NCI-H128 (cell line): ENCODE measurements at regions not wholly inside any gene's neighbourhood (a gene's known extent, or its start where the extent isn't known, plus 50 kb on each side); places are given as distances from the start of the nearest gene placed in this dataset.
A peak's percentile ranks its signal among the peaks of the same experiment; 100 is the strongest.
"Not testable (repeated sequence)": the region's sequence is repeated elsewhere in the genome, so short reads cannot be mapped to it uniquely, and the experiment has no call there.

Experiments used
- DNase-seq: peaks from one replicate; lab custom pipeline; 2025; ENCODE audit not compliant: unreplicated experiment; lab: John Stamatoyannopoulos, UW

DNA sequence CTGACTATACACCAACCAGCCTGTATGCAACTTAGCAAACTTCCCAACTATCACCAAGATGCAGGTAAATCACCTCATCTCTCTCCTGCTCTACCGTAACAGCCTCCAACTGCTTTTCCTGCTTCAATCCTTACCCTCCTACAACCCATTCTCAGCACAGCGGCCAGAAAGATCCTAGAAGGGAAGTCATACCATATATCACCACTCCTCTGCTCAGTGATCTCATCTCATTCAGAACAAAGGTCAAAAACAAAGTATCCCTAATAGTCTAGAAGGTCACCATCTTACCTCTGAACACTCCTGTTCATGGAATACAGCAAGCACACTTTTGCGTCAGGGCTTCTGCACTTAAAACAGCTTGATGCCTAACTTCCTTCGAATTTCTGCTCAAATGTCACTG is 62.2 kb upstream of the RNF38 start:
- no peak for DNase-seq

DNA sequence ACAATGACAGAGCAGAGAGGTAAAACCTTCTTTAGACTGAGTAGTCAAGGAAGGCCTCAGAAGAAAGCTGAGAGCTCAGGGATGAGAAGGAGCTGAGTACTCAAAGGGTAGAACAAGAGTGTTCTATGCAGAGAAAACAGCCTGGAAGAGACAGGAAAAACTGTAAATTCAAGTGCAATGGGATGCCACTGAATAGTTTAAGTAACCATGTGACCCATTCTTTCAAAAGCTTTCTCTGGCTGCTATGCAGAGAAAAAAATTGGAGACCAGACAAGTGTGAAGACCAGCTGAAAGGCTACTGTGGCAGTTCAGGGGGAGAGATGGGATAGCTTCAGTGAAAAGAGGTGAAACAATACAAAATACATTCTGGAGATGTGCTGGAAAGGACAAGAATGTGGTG is 61.3 kb upstream of the RNF38 start:
- no peak for DNase-seq

DNA sequence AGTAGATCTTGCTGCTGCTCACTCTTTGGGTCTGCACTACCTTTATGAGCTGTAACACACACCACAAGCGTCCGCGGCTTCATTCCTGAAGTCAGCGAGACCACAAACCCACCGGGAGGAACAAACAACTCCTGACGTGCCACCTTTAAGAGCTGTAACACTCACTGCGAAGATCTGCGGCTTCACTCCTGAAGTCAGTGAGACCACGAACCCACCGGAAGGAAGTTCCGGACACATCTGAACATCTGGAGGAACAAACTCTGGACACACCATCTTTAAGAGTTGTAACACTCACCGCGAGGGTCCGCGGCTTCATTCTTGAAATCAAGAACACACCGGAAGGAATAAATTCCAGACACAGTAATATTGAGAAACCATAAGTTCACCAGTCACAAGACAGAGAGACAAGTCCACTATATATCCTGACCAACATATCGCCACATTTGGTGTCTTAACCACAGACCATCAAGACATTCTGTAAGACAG is 58.4 kb upstream of the RNF38 start:
- not testable (repeated sequence) for DNase-seq

DNA sequence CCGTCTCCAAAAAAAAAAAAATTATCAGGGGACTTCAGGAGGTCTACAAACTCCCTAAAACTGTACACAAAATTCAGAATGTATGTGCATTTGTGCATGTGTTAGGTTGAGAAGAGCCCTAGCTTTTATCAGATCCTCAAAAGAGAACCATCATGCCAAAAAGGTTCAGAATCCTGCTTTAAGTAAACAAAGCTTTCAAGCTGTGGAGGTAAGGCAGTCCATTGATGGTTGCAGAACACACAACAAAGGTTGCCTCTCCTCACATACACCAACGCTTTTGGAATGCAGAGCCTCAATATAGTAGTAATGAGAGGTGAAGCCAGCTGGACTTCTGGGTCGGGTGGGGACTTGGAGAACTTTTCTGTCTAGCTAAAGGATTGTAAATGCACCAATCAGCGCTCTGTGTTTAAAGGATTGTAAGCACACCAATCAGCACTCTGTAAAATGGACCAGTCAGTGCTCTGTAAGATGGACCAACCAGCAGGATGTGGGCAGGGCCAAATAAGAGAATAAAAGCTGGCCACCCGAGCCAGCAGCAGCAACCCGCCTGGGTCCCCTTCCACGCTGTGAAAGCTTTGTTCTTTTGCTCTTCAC is 57.9 kb upstream of the RNF38 start:
- no peak for DNase-seq

GRCh38 chr9:36456480-36457065 is 56.5 kb upstream of the RNF38 start:
- DNase-seq, result no peak

DNA sequence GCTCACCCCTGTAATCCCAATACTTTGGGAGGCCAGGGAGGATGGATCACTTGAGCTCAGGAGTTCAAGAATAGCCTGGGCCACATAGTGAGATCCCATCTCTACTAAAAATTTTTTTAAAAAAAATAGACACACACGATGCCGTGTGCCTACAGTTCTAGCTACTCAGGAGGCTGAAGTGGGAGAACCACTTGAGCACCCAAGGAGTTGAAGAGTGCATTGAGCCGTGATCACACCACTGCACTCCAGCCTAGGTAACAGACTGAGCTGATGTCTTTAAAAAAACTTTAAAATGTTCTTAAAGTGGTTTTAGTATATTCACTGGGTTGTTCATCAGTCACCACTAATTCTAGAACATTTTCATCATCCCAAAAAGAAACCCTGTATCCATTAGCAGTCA is 51.9 kb upstream of the RNF38 start:
- DNase-seq, result no peak

- peak; percentile 20 for DNase-seq
Observed at GRCh38 chr9:36450110-36450732, 50.2 kb upstream of the RNF38 start.
